K562 (cell line): ENCODE measurements at regions not wholly inside any gene's neighbourhood (a gene's known extent, or its start where the extent isn't known, plus 50 kb on each side); places are given as distances from the start of the nearest gene placed in this dataset.
A peak's percentile ranks its signal among the peaks of the same experiment; 100 is the strongest.

Experiments
- ATAC-seq: fragments of 200-7000 bp; cut with Tn5 transposase; 3 replicates; pipeline ENCODE4 v1.9.1; 2020; ENCODE audit warnings: moderate library complexity
- BruUV-seq: library from RNA; stranded (reverse); fragments of 400-500 nt; replicated peaks from 2 replicates; lab custom pipeline; 2021; lab: Mats Ljungman, UMichigan
- CTCF ChIA-PET: fragments of 300-600 bp; formaldehyde crosslinking; extraction: SDS; loops from one replicate; lab custom pipeline; 2021; ENCODE audit warnings: low intra/inter-chr PET ratio; lab: Yijun Ruan, JAX
- POLR2A ChIA-PET: fragments of 300-600, 350-650 bp; sonication (Branson Sonifier 250); formaldehyde crosslinking; extraction: SDS; loops from one replicate; lab custom pipeline; 2021; ENCODE audit warnings: antibody characterized with exemption, inconsistent platforms; lab: Yijun Ruan, JAX
- DNase-seq, 4 experiments: peaks; one replicate each; pipeline versions ENCODE4 v3.0.0 to v3.0.0-alpha.2; 2011 to 2018; ENCODE audit warnings: low spot score in 3 of 4, mixed read lengths in 3 of 4; ENCODE audit errors: extremely low read depth in 1 of 4
- FAIRE-seq: peaks from 2 replicates; lab custom pipeline; 2011; peaks lifted over from hg19 to GRCh38; lab: Jason Lieb, UNC
- H2AFZ ChIP-seq: 2 replicates; pipeline ENCODE4 v1.6.0; 2011; ENCODE audit warnings: low read depth, low read length, control low read depth, inconsistent platforms
- H3K27ac ChIP-seq: fragments of 200-600 bp; 3 replicates; pipeline ENCODE4 v1.8.0; 2011; ENCODE audit warnings: low read depth, mild to moderate bottlenecking, control low read depth, inconsistent platforms, low read length, moderate library complexity, mixed read lengths; ENCODE audit errors: extremely low read depth
- H3K27me3 ChIP-seq, 2 experiments: fragments of 300-600 bp in 1 of 2; 2 replicates in 1 of 2; 3 replicates in 1 of 2; pipeline versions ENCODE4 v1.6.0 to v1.8.0; 2011; ENCODE audit warnings: inconsistent platforms in 2 of 2, low read length in 2 of 2, mild to moderate bottlenecking in 1 of 2, mixed read lengths in 1 of 2, moderate library complexity in 1 of 2; ENCODE audit not compliant: control insufficient read depth in 2 of 2, insufficient read depth in 2 of 2
- H3K36me3 ChIP-seq: fragments of 300-600 bp; 3 replicates; pipeline ENCODE4 v1.8.0; 2011; ENCODE audit warnings: mild to moderate bottlenecking, low read length, inconsistent platforms; ENCODE audit not compliant: control insufficient read depth, insufficient read depth
- H3K4me1 ChIP-seq, 2 experiments: fragments of 200-600 bp in 1 of 2; replicated peaks in 1 of 2; 2 replicates in 1 of 2; 3 replicates in 1 of 2; pipeline versions ENCODE4 v1.5.1 to v1.8.0; 2011; ENCODE audit warnings: inconsistent platforms in 2 of 2, low read length in 2 of 2, mild to moderate bottlenecking in 1 of 2, mixed read lengths in 1 of 2, moderate library complexity in 1 of 2; ENCODE audit not compliant: control insufficient read depth in 2 of 2, insufficient read depth in 2 of 2
- H3K4me2 ChIP-seq: 2 replicates; pipeline ENCODE4 v1.6.1; 2011; ENCODE audit warnings: low read length, control low read depth, inconsistent platforms, mixed read lengths; ENCODE audit not compliant: insufficient read depth
- H3K4me3 ChIP-seq: fragments of 200-600 bp; sonication (generic), shearing (Covaris generic); 2 replicates; pipeline ENCODE4 v1.5.1; 2016; ENCODE audit warnings: control low read depth, inconsistent platforms
- H3K79me2 ChIP-seq: fragments of 200-600 bp; 3 replicates; pipeline ENCODE4 v1.8.0; 2011; ENCODE audit warnings: low read length, inconsistent platforms; ENCODE audit not compliant: control insufficient read depth, insufficient read depth
- H3K9ac ChIP-seq, 2 experiments: 2 replicates each; pipeline versions ENCODE4 v1.6.0 to v1.6.1; 2011; ENCODE audit warnings: low read depth in 2 of 2, low read length in 2 of 2, control low read depth in 1 of 2, inconsistent platforms in 1 of 2, mild to moderate bottlenecking in 1 of 2, mixed read lengths in 1 of 2; ENCODE audit not compliant: insufficient read depth in 1 of 2
- H3K9me1 ChIP-seq: one replicate; pipeline ENCODE4 v1.6.0; 2011; ENCODE audit warnings: inconsistent platforms, mild to moderate bottlenecking, low read length, moderate library complexity; ENCODE audit not compliant: control insufficient read depth, insufficient read depth
- H3K9me3 ChIP-seq: replicated peaks from 2 replicates; pipeline ENCODE4 v1.5.1; 2011; ENCODE audit warnings: low read depth, low read length, inconsistent platforms; ENCODE audit not compliant: control insufficient read depth, insufficient read depth
- H4K20me1 ChIP-seq: replicated peaks from 2 replicates; pipeline ENCODE4 v1.6.1; 2011; ENCODE audit warnings: low read length, inconsistent platforms, mixed read lengths; ENCODE audit not compliant: control insufficient read depth, insufficient read depth
- CBX2 ChIP-seq: fragments of 200-600 bp; sonication (generic); IDR thresholded peaks from one replicate; pipeline ENCODE4 v1.6.1; 2012; ENCODE audit warnings: mild to moderate bottlenecking, low read length, inconsistent platforms; ENCODE audit not compliant: insufficient read depth, poor library complexity, severe bottlenecking
- RNF219 ChIP-seq: fragments of 250-450 bp; sonication (Bioruptor Pico); IDR thresholded peaks from 2 replicates; pipeline ENCODE4 v1.5.0; 2022; ENCODE audit warnings: mild to moderate bottlenecking
- THRA ChIP-seq: fragments of 450-650 bp; IDR thresholded peaks from 2 replicates; pipeline ENCODE4 v1.6.1; 2017; ENCODE audit warnings: mild to moderate bottlenecking, moderate library complexity
- ZKSCAN8 ChIP-seq: fragments of 200-800 bp; sonication (Bioruptor generic); IDR thresholded peaks from 2 replicates; pipeline ENCODE4 v1.6.1; 2016; ENCODE audit warnings: missing genetic modification characterization, missing compliant biosample characterization
- whole genome bisulfite sequencing: fragments of 100-300 bp; shearing (Covaris generic); methylation state at CpG from one replicate; pipeline ENCODE4 v1.1.6; 2016; ENCODE audit warnings: low coverage, mixed read lengths; ENCODE audit not compliant: insufficient coverage; ENCODE audit errors: missing lambda C conversion rate; 5-methylcytosine and 5-hydroxymethylcytosine counted together
- in situ Hi-C: fragments of 300-500 bp; cut with MboI; formaldehyde crosslinking; loops from 4 replicates; pipeline ENCODE4 v1.15.0; 2018; ENCODE audit warnings: inconsistent platforms, mixed read lengths
- intact Hi-C: fragments of 100-400 bp; cut with micrococcal nuclease; formaldehyde crosslinking; loops from 2 replicates; pipeline ENCODE4 v1.14.2; 2022
- TF ChIP-seq, protein P1 (sequence below), 2 experiments: IDR thresholded peaks; 2 replicates each; pipeline ENCODE4 v1.6.1; 2011; ENCODE audit warnings: borderline replicate concordance in 1 of 2, control low read depth in 1 of 2, low read depth in 1 of 2, low read length in 1 of 2, mild to moderate bottlenecking in 1 of 2, mixed read lengths in 1 of 2, moderate library complexity in 1 of 2; ENCODE audit not compliant: insufficient read depth in 1 of 2, insufficient read length in 1 of 2, poor library complexity in 1 of 2, severe bottlenecking in 1 of 2; ENCODE audit errors: extremely low read depth in 1 of 2

GRCh38 chr16:86025706-86026105, 126.7 kb downstream of the IRF8 start (continued):
- TF ChIP-seq RNF219 (CRISPR knock-in tag) (no peak), CBX2 (no peak), ZKSCAN8 (CRISPR knock-in tag) (no peak)
- TF ChIP-seq, all 486 proteins: peak for 0

DNA sequence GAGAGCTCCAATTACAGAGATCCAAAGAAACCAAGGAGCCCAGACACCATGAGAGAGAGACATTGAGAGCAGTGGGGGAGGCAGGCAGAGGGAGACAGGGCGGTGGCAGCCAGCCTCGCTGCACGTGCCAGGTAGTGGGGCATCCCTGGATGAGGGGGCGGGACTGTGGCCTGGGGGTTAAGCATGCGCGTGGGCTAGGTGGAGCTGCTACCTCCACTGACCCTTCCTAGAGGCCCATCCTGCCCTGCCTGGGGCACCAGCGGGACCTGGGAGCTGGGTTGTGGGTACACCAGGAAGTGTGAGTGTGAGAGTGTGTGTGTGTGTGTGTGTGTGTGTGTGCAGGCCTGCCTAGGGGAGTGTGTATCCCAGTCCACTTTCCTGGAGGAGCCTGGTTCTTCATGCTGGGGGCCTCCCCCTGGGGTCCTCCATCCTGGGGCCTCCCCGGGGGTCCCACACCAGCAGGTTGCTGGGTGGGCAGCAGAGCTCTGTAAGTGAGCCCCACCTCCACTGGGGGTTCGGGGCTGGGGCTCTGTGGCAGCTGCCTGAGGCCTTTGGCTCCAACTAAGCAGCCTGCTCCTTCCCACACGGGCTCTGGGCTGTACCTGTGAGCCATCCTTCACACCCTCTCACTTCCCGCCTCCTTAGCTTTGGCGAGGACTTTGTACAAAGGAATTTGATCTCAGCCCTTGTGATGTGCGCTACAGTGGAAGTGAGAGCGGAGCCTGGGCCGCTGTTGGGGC, 127.4 kb downstream of the IRF8 start:
- Histone ChIP-seq H3K4me3 (no peak overlapping the region), H3K27me3 (peaks cover 0 to 8% of the 10 kb centered on the region in 2 experiments; a peak in 2 of 5 replicates), H2AFZ (no peak overlapping the region), H3K79me2 (no peaks in the 10 kb centered on the region), H3K4me2 (no peak overlapping the region), H3K9ac (no peak overlapping the region), H3K9me3 (0 out of 2 replicates have a peak, but pooled peaks cover 3% of the 10 kb centered on the region), H3K9me1 (no peaks in the 10 kb centered on the region), H3K4me1 (no peaks in the 10 kb centered on the region; a peak in 1 of 5 replicates), H3K36me3 (no peaks in the 10 kb centered on the region), H3K27ac (no peak overlapping the region), H4K20me1 (no peaks in the 10 kb centered on the region)
- ATAC-seq = no peak
- ChIA-PET POLR2A (interaction anchor here (0.7 to 0.9 kb wide), 2 partner anchors 8 to 1111 kb away, joined by 3 to 4 read pairs; no protein-coding TSS in a partner anchor), CTCF (no interaction called here)
- 4% methylated on average over 14 of the region's 15 CpGs for WGBS
- intact Hi-C loops (no loop called here), in situ Hi-C loops (no loop called here)
- no peak for DNase-seq
- TF ChIP-seq THRA = no peak
- TF ChIP-seq, protein P1, sequence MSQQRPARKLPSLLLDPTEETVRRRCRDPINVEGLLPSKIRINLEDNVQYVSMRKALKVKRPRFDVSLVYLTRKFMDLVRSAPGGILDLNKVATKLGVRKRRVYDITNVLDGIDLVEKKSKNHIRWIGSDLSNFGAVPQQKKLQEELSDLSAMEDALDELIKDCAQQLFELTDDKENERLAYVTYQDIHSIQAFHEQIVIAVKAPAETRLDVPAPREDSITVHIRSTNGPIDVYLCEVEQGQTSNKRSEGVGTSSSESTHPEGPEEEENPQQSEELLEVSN (IDR thresholded peaks at IDR 0.05; ENCODE audit: borderline replicate concordance in 1 of 2, extremely low read depth in 1 of 2, insufficient read depth in 1 of 2, insufficient read length in 1 of 2, low read depth in 1 of 2, low read length in 1 of 2, poor library complexity in 1 of 2, severe bottlenecking in 1 of 2) = peak in 1 of 2 experiments; percentile 21
- BruUV-seq = no TSS peak
- no peak for FAIRE-seq
